HUES48 (cell line): ENCODE measurements at regions not wholly inside any gene's neighbourhood (a gene's known extent, or its start where the extent isn't known, plus 50 kb on each side); places are given as distances from the start of the nearest gene placed in this dataset.

Source experiments
- H3K27ac ChIP-seq: one replicate; pipeline ENCODE4 v1.7.0; 2013; ENCODE audit warnings: low read depth, low read length, inconsistent platforms
- H3K27me3 ChIP-seq: 2 replicates; pipeline ENCODE4 v1.6.1; 2013; ENCODE audit warnings: mild to moderate bottlenecking, low read length; ENCODE audit not compliant: control insufficient read depth, insufficient read depth
- H3K36me3 ChIP-seq: 2 replicates; pipeline ENCODE4 v1.6.1; 2013; ENCODE audit warnings: low read length; ENCODE audit not compliant: control insufficient read depth, insufficient read depth
- H3K4me1 ChIP-seq: 2 replicates; pipeline ENCODE4 v1.6.1; 2013; ENCODE audit warnings: mild to moderate bottlenecking, low read length; ENCODE audit not compliant: control insufficient read depth, insufficient read depth
- H3K4me3 ChIP-seq: 2 replicates; pipeline ENCODE4 v1.5.1; 2013; ENCODE audit warnings: mild to moderate bottlenecking, low read depth, low read length
- H3K9ac ChIP-seq: 2 replicates; pipeline ENCODE4 v1.6.1; 2013; ENCODE audit warnings: mild to moderate bottlenecking, low read depth, low read length, moderate library complexity
- H3K9me3 ChIP-seq: 2 replicates; pipeline ENCODE4 v1.6.1; 2013; ENCODE audit warnings: low read length; ENCODE audit not compliant: control insufficient read depth, insufficient read depth

- H3K4me3 ChIP-seq = no peak overlapping the region
- H3K4me1 ChIP-seq = no peaks in the 10 kb centered on the region
- no peak overlapping the region for H3K9ac ChIP-seq
- H3K36me3 ChIP-seq = no peaks in the 10 kb centered on the region
- H3K27ac ChIP-seq = no peak overlapping the region
- no peaks in the 10 kb centered on the region; the same call in 1 of the 2 replicates for H3K27me3 ChIP-seq
- H3K9me3 ChIP-seq = no peaks in the 10 kb centered on the region
Measured at GRCh38 chrX:121301356-121301755, 253.9 kb downstream of the GLUD2 start.

GRCh38 chrX:121301822-121302221 lies 254.4 kb downstream of the GLUD2 start:
- no peak overlapping the region for H3K27ac ChIP-seq
- no peaks in the 10 kb centered on the region for H3K9me3 ChIP-seq
- H3K27me3 ChIP-seq = no peaks in the 10 kb centered on the region; the same call in 1 of the 2 replicates
- no peak overlapping the region for H3K9ac ChIP-seq
- H3K4me1 ChIP-seq = no peaks in the 10 kb centered on the region
- H3K36me3 ChIP-seq = no peaks in the 10 kb centered on the region
- no peak overlapping the region for H3K4me3 ChIP-seq

DNA sequence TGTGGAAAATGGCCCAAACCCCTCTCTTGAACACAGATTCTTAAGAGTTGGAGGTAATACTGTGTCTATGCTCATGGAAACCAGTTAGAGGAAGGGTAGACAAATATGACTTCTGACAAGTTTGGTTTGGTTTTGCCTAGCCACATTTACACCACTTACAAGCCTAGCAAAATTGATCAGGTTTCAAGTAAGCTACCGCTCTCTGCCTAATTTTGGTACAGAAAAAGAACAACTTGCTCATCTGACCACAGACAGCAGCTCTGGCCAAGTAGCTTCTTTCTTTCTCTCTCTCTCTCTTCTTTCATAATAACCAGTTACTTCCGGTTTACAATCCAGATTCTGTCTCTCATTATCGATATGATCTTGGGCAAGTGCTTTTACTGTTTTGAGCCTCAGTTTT lies 260.0 kb downstream of the GLUD2 start:
- Histone ChIP-seq H3K27me3 (no peaks in the 10 kb centered on the region; the same call in 1 of the 2 replicates), H3K9ac (no peak overlapping the region), H3K4me3 (no peak overlapping the region), H3K36me3 (no peaks in the 10 kb centered on the region), H3K27ac (no peak overlapping the region), H3K4me1 (peaks cover 4% of the 10 kb centered on the region; the same call in 1 of the 2 replicates), H3K9me3 (no peaks in the 10 kb centered on the region)

GRCh38 chrX:121308276-121308805 lies 260.9 kb downstream of the GLUD2 start:
- Histone ChIP-seq H3K27me3 (no peaks in the 10 kb centered on the region; the same call in 1 of the 2 replicates), H3K27ac (no peak overlapping the region), H3K9me3 (no peaks in the 10 kb centered on the region), H3K4me1 (peaks cover 4% of the 10 kb centered on the region; the same call in 1 of the 2 replicates), H3K4me3 (no peak overlapping the region), H3K9ac (no peak overlapping the region), H3K36me3 (no peaks in the 10 kb centered on the region)

DNA sequence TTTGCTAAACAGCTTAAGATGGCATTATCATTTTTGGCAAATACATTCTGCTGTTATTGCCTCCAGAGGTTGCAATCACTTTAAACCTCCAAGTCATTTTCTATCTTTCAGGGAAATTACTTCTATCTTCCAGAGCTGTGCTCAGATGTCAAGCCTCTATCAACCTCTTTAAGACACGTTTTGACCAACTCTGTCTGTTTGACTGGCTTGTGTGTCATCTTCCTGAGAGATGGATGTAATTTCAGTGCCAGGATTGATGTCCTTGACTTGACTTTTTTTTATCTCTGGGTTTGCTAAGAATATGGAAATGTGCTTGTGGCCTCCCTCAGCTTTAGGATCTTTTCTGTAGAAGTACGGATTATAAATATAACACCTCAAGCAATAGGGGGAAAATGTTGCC lies 263.4 kb downstream of the GLUD2 start:
- Histone ChIP-seq H3K27me3 (no peaks in the 10 kb centered on the region), H3K27ac (no peak overlapping the region), H3K9me3 (no peaks in the 10 kb centered on the region)

DNA sequence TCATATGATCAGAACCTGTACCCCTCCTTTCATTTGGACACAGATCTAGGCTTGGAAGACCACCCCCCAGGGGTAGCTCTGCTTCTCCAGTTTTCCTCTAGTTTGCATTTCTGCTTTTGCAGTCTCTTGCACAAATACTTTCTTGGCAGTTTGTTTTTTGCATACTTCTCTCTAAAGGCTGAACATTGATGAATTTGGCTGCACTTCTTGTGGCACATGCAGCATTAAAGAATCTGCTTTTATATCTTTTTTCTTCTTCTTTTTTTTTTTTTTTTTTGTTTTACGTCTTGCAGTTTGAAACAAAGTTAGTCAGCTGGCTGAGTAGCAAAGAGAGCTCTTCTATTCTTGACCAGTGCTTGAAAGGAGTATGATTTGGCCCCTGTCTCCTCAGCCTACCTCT lies 273.0 kb downstream of the GLUD2 start:
- no peaks in the 10 kb centered on the region for H3K4me1 ChIP-seq
- H3K36me3 ChIP-seq = no peaks in the 10 kb centered on the region
- H3K27me3 ChIP-seq = no peaks in the 10 kb centered on the region; the same call in 1 of the 2 replicates
- H3K9me3 ChIP-seq = no peaks in the 10 kb centered on the region
- no peak overlapping the region for H3K27ac ChIP-seq
- no peak overlapping the region for H3K4me3 ChIP-seq
- no peak overlapping the region for H3K9ac ChIP-seq

More for the DNA sequence above, 263.4 kb downstream of the GLUD2 start:
- Histone ChIP-seq H3K4me1 (peaks cover 4% of the 10 kb centered on the region; the same call in 1 of the 2 replicates), H3K9ac (no peak overlapping the region), H3K4me3 (no peak overlapping the region), H3K36me3 (no peaks in the 10 kb centered on the region)

GRCh38 chrX:121322159-121322558 lies 274.7 kb downstream of the GLUD2 start:
- H3K36me3 ChIP-seq = no peaks in the 10 kb centered on the region
- no peaks in the 10 kb centered on the region; the same call in 1 of the 2 replicates for H3K27me3 ChIP-seq
- H3K4me1 ChIP-seq = no peaks in the 10 kb centered on the region
- H3K27ac ChIP-seq = no peak overlapping the region
- H3K9ac ChIP-seq = no peak overlapping the region
- H3K9me3 ChIP-seq = no peaks in the 10 kb centered on the region
- H3K4me3 ChIP-seq = no peak overlapping the region

- H3K4me1 ChIP-seq = no peaks in the 10 kb centered on the region
- H3K4me3 ChIP-seq = no peak overlapping the region
- no peaks in the 10 kb centered on the region for H3K27me3 ChIP-seq
- H3K9me3 ChIP-seq = no peaks in the 10 kb centered on the region
- H3K9ac ChIP-seq = no peak overlapping the region
- no peaks in the 10 kb centered on the region for H3K36me3 ChIP-seq
- no peak overlapping the region for H3K27ac ChIP-seq
Measured at GRCh38 chrX:121323337-121323736, 275.9 kb downstream of the GLUD2 start.

GRCh38 chrX:121333942-121334341 lies 286.5 kb downstream of the GLUD2 start:
- Histone ChIP-seq H3K36me3 (no peaks in the 10 kb centered on the region), H3K27me3 (no peaks in the 10 kb centered on the region), H3K27ac (no peak overlapping the region), H3K4me3 (no peak overlapping the region), H3K9me3 (no peaks in the 10 kb centered on the region), H3K9ac (no peak overlapping the region), H3K4me1 (peaks cover 18% of the 10 kb centered on the region)

GRCh38 chrX:121336831-121337421 lies 289.5 kb downstream of the GLUD2 start:
- H3K4me1 ChIP-seq = peaks cover 18% of the 10 kb centered on the region

GRCh38 chrX:121337816-121338215 lies 290.4 kb downstream of the GLUD2 start:
- Histone ChIP-seq H3K27ac (no peak overlapping the region), H3K4me1 (peaks cover 18% of the 10 kb centered on the region), H3K4me3 (no peak overlapping the region), H3K27me3 (no peaks in the 10 kb centered on the region), H3K9ac (no peak overlapping the region), H3K9me3 (no peaks in the 10 kb centered on the region), H3K36me3 (no peaks in the 10 kb centered on the region)

More at GRCh38 chrX:121336831-121337421, 289.5 kb downstream of the GLUD2 start:
- no peak overlapping the region for H3K4me3 ChIP-seq
- no peaks in the 10 kb centered on the region for H3K9me3 ChIP-seq
- H3K9ac ChIP-seq = no peak overlapping the region
- no peaks in the 10 kb centered on the region for H3K36me3 ChIP-seq
- no peaks in the 10 kb centered on the region for H3K27me3 ChIP-seq
- H3K27ac ChIP-seq = no peak overlapping the region
